ENCODE measurements at regions not wholly inside any gene's neighbourhood (a gene's known extent, or its start where the extent isn't known, plus 50 kb on each side); places are given as distances from the start of the nearest gene placed in this dataset.

GRCh38 chr2:217443601-217444000 lies 559.2 kb downstream of the TNS1 start:
- DNase-seq (ENCODE audit: low read depth): no peak

DNA sequence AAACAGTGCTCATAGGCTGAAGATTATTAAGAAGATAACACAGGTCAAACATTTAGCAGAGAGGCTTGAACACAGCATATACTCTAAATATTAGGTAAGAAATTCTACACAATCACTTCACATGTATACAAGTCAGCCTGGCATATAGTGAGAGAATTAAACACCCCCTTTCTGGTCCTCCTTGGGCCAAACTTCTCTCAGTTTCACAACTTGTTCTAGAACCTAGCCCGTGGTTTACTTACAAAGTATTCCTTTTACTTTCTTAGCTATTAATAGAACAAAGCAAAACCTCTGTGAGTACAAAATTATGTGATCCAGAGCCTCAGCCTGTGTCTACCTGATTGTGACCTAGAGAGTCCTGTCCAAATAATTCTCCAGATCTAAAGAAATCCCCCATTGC lies 562.8 kb downstream of the TNS1 start:
- DNase-seq (ENCODE audit: low read depth): no peak

DNA sequence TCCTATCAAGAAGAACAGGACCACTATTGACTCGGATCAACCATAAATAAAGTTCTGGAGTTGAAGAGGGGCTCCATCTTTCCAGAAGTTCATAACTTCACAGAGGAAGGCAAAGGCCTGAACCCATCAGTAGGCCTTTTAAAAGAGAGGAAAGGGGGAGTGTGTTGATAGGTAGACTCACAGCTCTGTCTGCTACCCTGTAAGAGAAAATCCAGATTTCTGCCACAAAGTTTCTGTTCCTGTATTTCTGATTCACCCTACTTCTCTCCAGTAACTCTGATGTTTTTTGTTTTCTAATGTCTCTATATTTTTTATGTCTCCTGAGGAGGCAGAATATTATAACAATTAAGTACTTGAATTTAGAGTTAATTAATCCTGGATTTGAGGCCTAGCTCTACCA lies 564.0 kb downstream of the TNS1 start:
- DNase-seq (ENCODE audit: low read depth): no peak

DNA sequence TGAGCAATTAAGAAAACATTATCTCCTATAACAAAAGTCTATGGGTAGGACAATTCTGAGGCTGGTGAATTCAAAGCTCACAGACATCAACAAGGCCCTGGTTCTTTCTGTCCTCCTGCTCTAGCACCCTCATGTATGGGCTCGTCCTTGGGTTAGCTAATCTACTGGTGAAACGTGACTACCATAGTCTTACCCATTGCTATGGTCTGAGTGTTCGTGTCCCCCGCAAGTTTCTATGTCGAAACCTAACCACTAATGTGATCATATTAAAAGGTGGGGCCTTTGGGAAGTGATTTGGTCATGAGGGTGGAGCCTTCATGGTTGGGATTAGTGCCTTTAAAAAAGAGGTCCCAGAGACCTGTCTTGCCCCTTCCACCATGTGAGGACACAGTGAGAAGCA lies 564.7 kb downstream of the TNS1 start:
- no peak for DNase-seq (ENCODE audit: low read depth)

- no peak for DNase-seq (ENCODE audit: low read depth)
These were observed 565.4 kb downstream of the TNS1 start for GRCh38 chr2:217437290-217437870.

DNA sequence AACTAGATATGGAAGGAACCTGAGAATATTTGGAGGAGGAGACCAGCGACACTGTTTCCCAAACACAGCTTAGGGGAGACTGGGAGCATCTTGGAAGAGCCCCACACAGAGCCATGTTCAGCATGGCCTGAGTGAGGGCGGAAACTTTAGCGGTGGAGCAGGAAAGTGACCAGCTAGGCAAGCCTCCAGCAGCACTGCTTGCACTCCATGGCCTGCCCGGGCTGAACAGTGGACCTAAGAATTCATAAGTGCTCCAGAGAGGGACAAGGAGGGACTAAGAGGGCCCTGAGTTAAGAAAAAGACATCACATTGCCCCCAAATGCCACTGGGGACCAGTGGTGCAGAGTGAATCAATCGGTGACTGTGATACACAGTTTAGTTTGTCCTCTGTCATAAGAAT lies 566.4 kb downstream of the TNS1 start:
- no peak for DNase-seq (ENCODE audit: low read depth)

DNA sequence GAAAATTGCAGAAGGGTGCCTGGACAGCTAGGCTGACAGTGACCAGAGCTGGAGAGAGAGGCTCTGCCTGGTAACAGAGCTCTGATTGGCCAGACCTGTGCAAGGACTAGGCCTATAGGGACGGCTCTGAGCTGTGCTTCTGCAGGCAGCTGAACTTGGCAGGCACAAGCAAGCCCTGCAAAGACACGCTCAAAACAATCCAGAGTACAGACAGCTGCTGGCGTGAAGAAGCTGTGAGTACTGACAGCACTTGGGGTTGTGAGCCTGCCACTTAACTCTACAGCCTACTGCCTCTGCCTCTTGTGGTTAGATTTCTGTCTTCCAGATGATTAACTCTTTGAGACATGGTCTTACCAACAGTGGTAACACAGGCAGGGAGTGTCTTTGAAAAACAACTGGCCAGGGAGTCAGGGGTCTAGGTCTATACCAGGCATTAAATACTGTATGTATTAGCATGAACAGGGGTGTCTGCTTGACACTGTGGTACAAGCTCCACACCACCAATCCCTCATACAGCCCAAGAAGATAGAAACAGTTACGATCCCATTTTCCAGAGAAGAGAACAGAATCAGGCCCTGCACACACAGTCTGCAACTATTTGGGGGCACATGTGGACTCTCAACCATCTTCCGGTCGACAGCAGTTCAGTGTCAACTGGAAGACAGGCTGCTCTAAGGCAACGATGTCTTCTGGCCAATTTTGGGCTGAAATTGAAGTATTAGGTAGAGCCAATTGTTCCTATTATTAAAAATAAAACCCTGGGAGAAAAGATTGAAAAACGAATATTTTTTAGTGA lies 568.4 kb downstream of the TNS1 start:
- DNase-seq (ENCODE audit: low read depth): no peak

DNA sequence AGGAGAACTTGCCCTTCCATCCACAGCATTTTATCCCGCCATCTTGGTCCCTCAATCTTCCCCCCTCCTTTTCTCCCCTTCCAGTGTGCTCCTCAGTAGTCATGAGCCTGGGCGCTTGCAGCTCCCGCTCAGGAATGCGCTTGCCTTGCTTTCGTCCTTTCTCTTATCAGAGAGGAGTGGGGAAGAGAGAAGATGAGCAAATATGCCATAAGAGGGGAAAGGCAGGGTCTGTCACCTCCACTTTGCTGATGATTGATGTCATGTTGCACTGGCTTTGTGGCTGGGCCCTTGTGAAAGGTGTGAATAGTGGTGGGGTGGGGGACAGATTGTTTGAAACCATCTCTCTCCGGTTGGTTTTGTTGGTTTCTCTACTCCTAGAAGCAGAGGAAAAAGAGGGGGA lies 569.3 kb downstream of the TNS1 start:
- no peak for DNase-seq (ENCODE audit: low read depth)

- no peak for DNase-seq (ENCODE audit: low read depth)
These were observed 571.1 kb downstream of the TNS1 start for GRCh38 chr2:217431577-217432269.

GRCh38 chr2:217430916-217431576 lies 571.2 kb upstream of the TNP1 start:
- no peak for DNase-seq (ENCODE audit: low read depth)

DNA sequence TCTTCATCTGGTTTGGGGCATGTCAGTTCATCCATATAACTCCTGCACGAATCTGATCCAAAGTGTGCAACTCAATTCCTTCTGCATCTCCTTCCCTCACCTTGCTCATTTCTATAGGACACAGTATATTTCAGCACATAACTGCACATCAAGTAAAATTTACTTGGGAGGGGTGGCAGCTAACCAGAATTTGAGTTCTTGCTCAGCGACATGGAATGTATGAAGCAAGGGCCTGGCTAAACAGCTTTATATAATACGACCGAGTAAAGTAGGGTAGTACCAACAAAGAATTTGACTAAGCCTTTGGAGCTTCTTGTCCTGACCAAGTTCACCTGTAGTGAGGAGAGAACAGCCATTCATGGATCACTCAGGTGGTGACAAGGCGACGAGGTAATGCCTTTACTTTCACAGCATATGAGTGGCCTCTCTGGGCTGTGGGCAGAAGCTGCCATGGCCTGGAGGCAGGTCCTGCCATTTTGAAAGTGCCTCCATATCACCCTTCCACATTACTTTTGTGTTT lies 570.2 kb upstream of the TNP1 start:
- no peak for DNase-seq (ENCODE audit: low read depth)

DNA sequence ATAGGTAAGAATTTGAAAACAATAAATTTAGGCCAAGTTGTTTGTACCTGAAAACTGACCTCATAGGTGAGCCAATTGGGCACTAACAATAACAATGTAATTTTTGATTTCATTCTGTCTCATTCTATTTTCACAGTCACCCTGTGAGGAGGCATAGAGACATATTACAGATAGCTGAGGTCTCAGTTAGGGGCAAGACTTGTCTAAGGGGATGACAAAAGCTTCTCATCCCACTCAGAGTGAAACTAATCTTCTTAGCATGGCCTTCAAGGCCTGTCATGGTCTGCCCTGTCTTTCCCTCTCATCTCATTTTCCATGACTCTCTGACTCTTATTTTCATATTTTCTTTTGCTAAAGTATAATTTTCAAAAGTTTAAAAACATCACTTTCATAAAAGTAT lies 562.0 kb upstream of the TNP1 start:
- no peak for DNase-seq (ENCODE audit: low read depth)

- DNase-seq (ENCODE audit: low read depth): no peak
These were observed 561.0 kb upstream of the TNP1 start for GRCh38 chr2:217420854-217421253.

- DNase-seq (ENCODE audit: low read depth): no peak
These were observed 559.3 kb upstream of the TNP1 start for GRCh38 chr2:217419055-217419671.

GRCh38 chr2:217418544-217418943 lies 558.7 kb upstream of the TNP1 start:
- no peak for DNase-seq (ENCODE audit: low read depth)

DNA sequence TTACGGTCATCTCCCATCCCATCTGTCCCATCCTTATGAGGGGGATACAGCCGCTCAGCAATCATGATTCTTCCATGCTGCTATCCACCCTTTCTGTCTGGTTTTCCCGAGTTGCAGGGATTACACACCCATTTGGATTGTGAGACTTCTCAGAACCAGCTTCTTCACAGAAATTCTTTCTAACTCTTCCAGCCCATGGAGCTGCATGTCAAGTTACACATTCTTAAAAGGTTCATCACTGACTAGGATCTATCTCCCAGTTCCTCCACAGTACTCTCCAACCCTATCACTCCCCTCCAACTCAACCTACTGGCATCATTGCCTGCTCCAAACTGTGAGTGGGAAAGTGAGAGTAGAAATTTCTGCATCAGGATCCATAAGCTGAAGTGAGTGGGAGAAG lies 558.2 kb upstream of the TNP1 start:
- no peak for DNase-seq (ENCODE audit: low read depth)

- no peak for DNase-seq (ENCODE audit: low read depth)
These were observed 557.7 kb upstream of the TNP1 start for GRCh38 chr2:217417536-217417935.

GRCh38 chr2:217415316-217415715 lies 555.5 kb upstream of the TNP1 start:
- no peak for DNase-seq (ENCODE audit: low read depth)

GRCh38 chr2:217414429-217414828 lies 554.6 kb upstream of the TNP1 start:
- DNase-seq (ENCODE audit: low read depth): no peak

DNA sequence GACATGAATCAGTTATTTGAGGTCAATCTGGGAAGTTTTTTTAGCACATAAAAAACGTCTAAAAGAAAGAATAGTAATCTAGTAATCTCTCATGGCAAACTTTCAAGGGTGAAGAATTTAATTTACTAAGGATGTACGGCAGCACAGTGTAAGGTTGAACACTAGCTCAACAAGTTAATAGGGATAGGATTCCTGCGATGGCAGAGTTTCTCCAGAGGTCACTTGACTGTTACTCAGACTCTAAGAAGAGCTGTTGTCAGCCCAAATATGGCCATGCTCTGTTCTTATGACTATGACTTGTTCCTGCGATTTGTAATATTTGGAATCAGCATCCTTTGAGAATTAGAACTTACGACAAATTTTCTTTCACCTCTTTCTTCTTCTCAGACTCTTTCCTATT lies 553.3 kb upstream of the TNP1 start:
- DNase-seq (ENCODE audit: low read depth): no peak

- no peak for DNase-seq (ENCODE audit: low read depth)
These were observed 552.9 kb upstream of the TNP1 start for GRCh38 chr2:217412721-217413120.

- no peak for DNase-seq (ENCODE audit: low read depth)
These were observed 552.4 kb upstream of the TNP1 start for GRCh38 chr2:217412277-217412676.
